ENCODE measurements at regions not wholly inside any gene's neighbourhood (a gene's known extent, or its start where the extent isn't known, plus 50 kb on each side); places are given as distances from the start of the nearest gene placed in this dataset.

DNA sequence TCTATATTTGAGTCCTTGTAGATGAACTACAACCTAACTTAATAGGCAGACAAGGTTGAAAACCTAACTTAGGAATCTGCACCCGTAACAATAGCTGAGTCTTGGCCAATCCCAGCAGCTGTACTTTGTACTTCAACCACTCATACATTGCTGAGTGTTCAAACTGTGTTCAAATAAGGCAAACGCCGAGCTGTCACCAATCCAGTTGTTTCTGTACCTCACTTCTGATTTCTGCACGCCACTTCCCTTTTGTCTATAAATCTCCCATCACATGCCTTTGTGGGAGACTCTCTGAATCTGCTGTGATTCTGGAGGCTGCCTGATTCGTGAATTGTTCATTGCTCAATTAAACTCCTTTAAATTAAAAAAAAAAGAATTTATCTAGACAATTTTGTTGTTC lies 167.8 kb upstream of the TUT7 start:
- intact Hi-C loops (cut with DNase I): no loop called here
- DNase-seq (no peak), FAIRE-seq (no peak)
- H3K4me1 ChIP-seq (ENCODE audit: control insufficient read depth in 2 of 3, insufficient read depth in 2 of 3, low read depth in 1 of 3, low read length in 3 of 3): peaks cover 0 to 3% (median 0%) of the 10 kb centered on the region in 3 donors
- TF ChIP-seq CTCF (IDR thresholded peaks at IDR 0.05; ENCODE audit: borderline replicate concordance, extremely low read depth, insufficient read depth): no peak
- no peak overlapping the region for H3K4me3 ChIP-seq (ENCODE audit: low read length in 3 of 3)
- no peaks in the 10 kb centered on the region for H3K36me3 ChIP-seq (ENCODE audit: control insufficient read depth in 2 of 3, insufficient read depth in 3 of 3, low read length in 3 of 3)
- H3K27me3 ChIP-seq (ENCODE audit: control insufficient read depth, insufficient read depth, low read length): no peaks in the 10 kb centered on the region
- H3K9ac ChIP-seq (ENCODE audit: low read length in 3 of 3): no peak overlapping the region
- H3K9me3 ChIP-seq (ENCODE audit: control insufficient read depth in 2 of 3, insufficient read depth in 1 of 3, low read length in 3 of 3): no peaks in the 10 kb centered on the region
- H3K27ac ChIP-seq (ENCODE audit: low read depth in 2 of 2, low read length in 2 of 2): no peak overlapping the region

DNA sequence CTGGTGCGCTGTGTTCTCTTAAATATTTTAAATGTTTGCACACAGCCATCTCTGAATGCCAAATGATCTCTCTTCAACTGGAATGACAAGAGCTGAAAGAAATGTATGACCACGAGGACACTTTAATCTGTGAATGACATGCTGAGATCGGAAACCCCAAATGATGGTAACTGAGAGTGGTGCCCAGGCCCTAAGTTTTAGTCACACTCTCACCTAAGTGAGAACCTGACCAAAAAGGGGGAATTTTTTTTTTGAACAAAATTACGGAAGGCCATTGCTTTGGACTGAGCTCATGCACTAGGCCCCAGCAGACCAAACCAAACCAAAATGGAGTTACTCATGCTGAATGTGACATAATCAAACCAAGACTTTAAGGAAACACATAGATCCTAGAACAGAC lies 167.1 kb upstream of the TUT7 start:
- DNase-seq (no peak), FAIRE-seq (no peak)
- no peak for TF ChIP-seq CTCF (IDR thresholded peaks at IDR 0.05; ENCODE audit: borderline replicate concordance, extremely low read depth, insufficient read depth)
- intact Hi-C loops (cut with DNase I): no loop called here
- H3K27me3 ChIP-seq (ENCODE audit: control insufficient read depth, insufficient read depth, low read length): no peaks in the 10 kb centered on the region
- no peaks in the 10 kb centered on the region for H3K4me1 ChIP-seq (ENCODE audit: control insufficient read depth in 2 of 3, insufficient read depth in 2 of 3, low read depth in 1 of 3, low read length in 3 of 3)
- H3K9ac ChIP-seq (ENCODE audit: low read length in 3 of 3): no peak overlapping the region
- no peaks in the 10 kb centered on the region for H3K36me3 ChIP-seq (ENCODE audit: control insufficient read depth in 2 of 3, insufficient read depth in 3 of 3, low read length in 3 of 3)
- no peak overlapping the region for H3K27ac ChIP-seq (ENCODE audit: low read depth in 2 of 2, low read length in 2 of 2)
- H3K4me3 ChIP-seq (ENCODE audit: low read length in 3 of 3): no peak overlapping the region
- H3K9me3 ChIP-seq (ENCODE audit: control insufficient read depth in 2 of 3, insufficient read depth in 1 of 3, low read length in 3 of 3): no peaks in the 10 kb centered on the region

GRCh38 chr9:86519066-86519615 lies 164.9 kb upstream of the TUT7 start:
- FAIRE-seq (no peak), DNase-seq (no peak)
- no peaks in the 10 kb centered on the region for H3K27me3 ChIP-seq (ENCODE audit: control insufficient read depth, insufficient read depth, low read length)
- intact Hi-C loops (cut with DNase I): no loop called here
- no peak overlapping the region for H3K4me3 ChIP-seq (ENCODE audit: low read length in 3 of 3)
- H3K4me1 ChIP-seq (ENCODE audit: control insufficient read depth in 2 of 3, insufficient read depth in 2 of 3, low read depth in 1 of 3, low read length in 3 of 3): no peaks in the 10 kb centered on the region
- no peaks in the 10 kb centered on the region for H3K9me3 ChIP-seq (ENCODE audit: control insufficient read depth in 2 of 3, insufficient read depth in 1 of 3, low read length in 3 of 3)
- no peak overlapping the region for H3K27ac ChIP-seq (ENCODE audit: low read depth in 2 of 2, low read length in 2 of 2)
- H3K9ac ChIP-seq (ENCODE audit: low read length in 3 of 3): no peak overlapping the region
- TF ChIP-seq CTCF (IDR thresholded peaks at IDR 0.05; ENCODE audit: borderline replicate concordance, extremely low read depth, insufficient read depth): no peak
- no peaks in the 10 kb centered on the region for H3K36me3 ChIP-seq (ENCODE audit: control insufficient read depth in 2 of 3, insufficient read depth in 3 of 3, low read length in 3 of 3)

- H3K36me3 ChIP-seq (ENCODE audit: control insufficient read depth in 2 of 3, insufficient read depth in 3 of 3, low read length in 3 of 3): no peaks in the 10 kb centered on the region
- no peak for TF ChIP-seq CTCF (IDR thresholded peaks at IDR 0.05; ENCODE audit: borderline replicate concordance, extremely low read depth, insufficient read depth)
- H3K9me3 ChIP-seq (ENCODE audit: control insufficient read depth in 2 of 3, insufficient read depth in 1 of 3, low read length in 3 of 3): no peaks in the 10 kb centered on the region
- H3K9ac ChIP-seq (ENCODE audit: low read length in 3 of 3): no peak overlapping the region
- H3K4me3 ChIP-seq (ENCODE audit: low read length in 3 of 3): no peak overlapping the region
- intact Hi-C loops (cut with DNase I): no loop called here
- DNase-seq (no peak), FAIRE-seq (no peak)
- no peaks in the 10 kb centered on the region for H3K27me3 ChIP-seq (ENCODE audit: control insufficient read depth, insufficient read depth, low read length)
- H3K27ac ChIP-seq (ENCODE audit: low read depth in 2 of 2, low read length in 2 of 2): no peak overlapping the region
- no peaks in the 10 kb centered on the region for H3K4me1 ChIP-seq (ENCODE audit: control insufficient read depth in 2 of 3, insufficient read depth in 2 of 3, low read depth in 1 of 3, low read length in 3 of 3)
Observed at GRCh38 chr9:86517475-86517874, 163.3 kb upstream of the TUT7 start.
